GM12878 (cell line): ENCODE measurements at regions not wholly inside any gene's neighbourhood (a gene's known extent, or its start where the extent isn't known, plus 50 kb on each side); places are given as distances from the start of the nearest gene placed in this dataset.

ENCODE experiments used
- ATAC-seq: fragments of 200-7000 bp; cut with Tn5 transposase; 3 replicates; pipeline ENCODE4 v1.9.1; 2020; ENCODE audit warnings: mild to moderate bottlenecking, moderate library complexity
- BruUV-seq: library from RNA; stranded (reverse); fragments of 400-500 nt; replicated peaks from 2 replicates; lab custom pipeline; 2021; lab: Mats Ljungman, UMichigan
- CTCF ChIA-PET: fragments of 300-600 bp; sonication (Branson Sonifier 250); formaldehyde crosslinking; extraction: SDS; loops from one replicate; lab custom pipeline; 2021; ENCODE audit warnings: inconsistent platforms; lab: Yijun Ruan, JAX
- POLR2A ChIA-PET: fragments of 350-600 bp; formaldehyde crosslinking; extraction: SDS; loops from one replicate; lab custom pipeline; 2021; ENCODE audit warnings: inconsistent platforms; lab: Charles Lee
- RAD21 ChIA-PET: fragments of 300-600 bp; sonication (Branson Sonifier 250); formaldehyde crosslinking; loops from one replicate; lab custom pipeline; 2023; ENCODE audit warnings: antibody characterized with exemption; ENCODE audit not compliant: unreplicated experiment; lab: Charles Lee
- SMC1A ChIA-PET: fragments of 300-600 bp; sonication (Branson Sonifier 250); formaldehyde crosslinking; loops from one replicate; lab custom pipeline; 2023; ENCODE audit not compliant: unreplicated experiment, uncharacterized antibody; lab: Charles Lee
- DNase-seq: peaks from one replicate; pipeline ENCODE4 v3.0.0-alpha.2; 2011; ENCODE audit warnings: low read depth, low spot score
- FAIRE-seq: peaks from 3 replicates; lab custom pipeline; 2011; peaks lifted over from hg19 to GRCh38; lab: Jason Lieb, UNC
- H2AFZ ChIP-seq: 2 replicates; pipeline ENCODE4 v1.6.0; 2011; ENCODE audit warnings: low read depth, low read length, control low read depth; ENCODE audit not compliant: control insufficient read depth
- H3K27ac ChIP-seq: 2 replicates; pipeline ENCODE4 v1.5.1; 2011; ENCODE audit warnings: control low read depth; ENCODE audit not compliant: control insufficient read depth, insufficient read depth
- H3K27me3 ChIP-seq, 2 experiments: replicated peaks in 1 of 2; 2 replicates each; pipeline versions ENCODE4 v1.6.0 to v1.6.1; 2011; ENCODE audit warnings: low read length in 1 of 2; ENCODE audit not compliant: control insufficient read depth in 2 of 2, insufficient read depth in 2 of 2
- H3K36me3 ChIP-seq, 2 experiments: 2 replicates each; pipeline ENCODE4 v1.5.1; 2011; ENCODE audit warnings: low read length in 1 of 2; ENCODE audit not compliant: control insufficient read depth in 2 of 2, insufficient read depth in 2 of 2
- H3K4me1 ChIP-seq: 2 replicates; pipeline ENCODE4 v1.6.1; 2011; ENCODE audit warnings: mild to moderate bottlenecking, low read length, moderate library complexity, mixed read lengths; ENCODE audit not compliant: control insufficient read depth, insufficient read depth
- H3K4me2 ChIP-seq: 2 replicates; pipeline ENCODE4 v1.6.0; 2011; ENCODE audit warnings: control low read depth; ENCODE audit not compliant: control insufficient read depth, insufficient read depth
- H3K4me3 ChIP-seq: fragments of 200-600 bp; sonication (generic); 2 replicates; pipeline ENCODE4 v1.5.1; 2016
- H3K79me2 ChIP-seq: 2 replicates; pipeline ENCODE4 v1.6.0; 2011; ENCODE audit warnings: low read length; ENCODE audit not compliant: control insufficient read depth, insufficient read depth
- H3K9ac ChIP-seq: 2 replicates; pipeline ENCODE4 v1.8.0; 2011; ENCODE audit warnings: low read length, control low read depth, mixed read lengths; ENCODE audit not compliant: control insufficient read depth, insufficient read depth
- H3K9me3 ChIP-seq: replicated peaks from 3 replicates; pipeline ENCODE4 v1.5.1; 2011; ENCODE audit warnings: mild to moderate bottlenecking, low read length; ENCODE audit not compliant: control insufficient read depth, insufficient read depth
- H4K20me1 ChIP-seq: 2 replicates; pipeline ENCODE4 v1.6.0; 2011; ENCODE audit not compliant: control insufficient read depth, insufficient read depth
- BACH1 ChIP-seq: fragments of 450-650 bp; IDR thresholded peaks from 2 replicates; pipeline ENCODE4 v1.6.1; 2017; ENCODE audit warnings: mild to moderate bottlenecking, borderline replicate concordance
- BCL3 ChIP-seq: IDR thresholded peaks from 2 replicates; pipeline ENCODE4 v1.6.1; 2011; ENCODE audit warnings: borderline replicate concordance, low read depth, mild to moderate bottlenecking, moderate library complexity, low read length; ENCODE audit not compliant: insufficient read depth, poor library complexity, severe bottlenecking
- BHLHE40 ChIP-seq, 2 experiments: fragments of 450-650 bp in 1 of 2; IDR thresholded peaks; 2 replicates each; pipeline ENCODE4 v1.6.1; 2011 to 2017; ENCODE audit warnings: low read depth in 2 of 2, borderline replicate concordance in 1 of 2, improper control_type of control experiment in 1 of 2, low read length in 1 of 2, mild to moderate bottlenecking in 1 of 2
- CHD2 ChIP-seq: IDR thresholded peaks from 2 replicates; pipeline ENCODE4 v1.6.1; 2011; ENCODE audit warnings: low read depth, low read length, improper control_type of control experiment, borderline replicate concordance
- DPF2 ChIP-seq: fragments of 450-650 bp; IDR thresholded peaks from 2 replicates; pipeline ENCODE4 v1.6.1; 2017; ENCODE audit warnings: mild to moderate bottlenecking
- EGR1 ChIP-seq, 2 experiments: IDR thresholded peaks; 1 replicate in 1 of 2; 2 replicates in 1 of 2; pipeline ENCODE4 v1.6.1; 2011 to 2012; ENCODE audit warnings: low read depth in 2 of 2, low read length in 2 of 2, borderline replicate concordance in 1 of 2, mild to moderate bottlenecking in 1 of 2, moderate library complexity in 1 of 2
- GABPA ChIP-seq: IDR thresholded peaks from 2 replicates; pipeline ENCODE4 v1.6.1; 2014; ENCODE audit warnings: antibody characterized with exemption, low read depth, mild to moderate bottlenecking, inconsistent platforms
- IKZF2 ChIP-seq, 2 experiments: fragments of 450-650 bp; IDR thresholded peaks; 2 replicates each; pipeline ENCODE4 v1.6.1; 2017; ENCODE audit warnings: mild to moderate bottlenecking in 2 of 2, moderate library complexity in 2 of 2
- IRF4 ChIP-seq: IDR thresholded peaks from 2 replicates; pipeline ENCODE4 v1.6.1; 2011; ENCODE audit warnings: low read depth, low read length
- KDM1A ChIP-seq: fragments of 200-600 bp; sonication (generic); IDR thresholded peaks from 2 replicates; pipeline ENCODE4 v1.6.1; 2016; ENCODE audit warnings: borderline replicate concordance
- LARP7 ChIP-seq: fragments of 450-650 bp; IDR thresholded peaks from 2 replicates; pipeline ENCODE4 v1.6.1; 2017; ENCODE audit warnings: mild to moderate bottlenecking
- NBN ChIP-seq: fragments of 450-650 bp; IDR thresholded peaks from 2 replicates; pipeline ENCODE4 v1.6.1; 2016
- NR2C1 ChIP-seq: fragments of 450-650 bp; IDR thresholded peaks from 2 replicates; pipeline ENCODE4 v1.6.1; 2017; ENCODE audit warnings: antibody characterized with exemption, mild to moderate bottlenecking, moderate library complexity
- PKNOX1 ChIP-seq: fragments of 450-650 bp; IDR thresholded peaks from 2 replicates; pipeline ENCODE4 v1.6.1; 2016; ENCODE audit warnings: mild to moderate bottlenecking
- POLR2AphosphoS5 ChIP-seq: IDR thresholded peaks from 2 replicates; pipeline ENCODE4 v1.6.1; 2011; ENCODE audit warnings: mild to moderate bottlenecking, low read length, inconsistent platforms
- POU2F2 ChIP-seq: IDR thresholded peaks from 3 replicates; pipeline ENCODE4 v1.6.1; 2011; ENCODE audit warnings: low read depth, mild to moderate bottlenecking, low read length, borderline replicate concordance
- RBBP5 ChIP-seq: fragments of 200-600 bp; sonication (generic); conservative IDR thresholded peaks from 2 replicates; pipeline ENCODE4 v1.6.1; 2016
- RFX5 ChIP-seq: IDR thresholded peaks from 2 replicates; pipeline ENCODE4 v1.6.1; 2011; ENCODE audit warnings: low read depth, low read length, improper control_type of control experiment
- SREBF1 ChIP-seq: IDR thresholded peaks from 2 replicates; pipeline ENCODE4 v1.6.1; 2012; ENCODE audit warnings: mild to moderate bottlenecking, low read length
- YY1 ChIP-seq: IDR thresholded peaks from 2 replicates; pipeline ENCODE4 v1.6.1; 2011; ENCODE audit warnings: low read depth, mild to moderate bottlenecking, low read length
- ZBTB33 ChIP-seq: fragments of 450-650 bp; IDR thresholded peaks from 2 replicates; pipeline ENCODE4 v1.6.1; 2017; ENCODE audit warnings: mild to moderate bottlenecking
- WGBS: methylation state at CpG from one replicate; pipeline ENCODE4 v1.1.6; 2016; ENCODE audit warnings: low lambda C conversion rate; ENCODE audit not compliant: insufficient replicate concordance, insufficient coverage; ENCODE audit errors: missing lambda C conversion rate; 5-methylcytosine and 5-hydroxymethylcytosine counted together
- in situ Hi-C: fragments of 300-500 bp; cut with MboI; formaldehyde crosslinking; loops from 9 replicates; pipeline ENCODE4 v1.14.3; 2018; ENCODE audit warnings: mixed read lengths
- intact Hi-C: fragments of 100-400 bp; cut with micrococcal nuclease; formaldehyde crosslinking; loops from one replicate; pipeline ENCODE4 v1.14.2; 2022; ENCODE audit not compliant: unreplicated experiment

DNA sequence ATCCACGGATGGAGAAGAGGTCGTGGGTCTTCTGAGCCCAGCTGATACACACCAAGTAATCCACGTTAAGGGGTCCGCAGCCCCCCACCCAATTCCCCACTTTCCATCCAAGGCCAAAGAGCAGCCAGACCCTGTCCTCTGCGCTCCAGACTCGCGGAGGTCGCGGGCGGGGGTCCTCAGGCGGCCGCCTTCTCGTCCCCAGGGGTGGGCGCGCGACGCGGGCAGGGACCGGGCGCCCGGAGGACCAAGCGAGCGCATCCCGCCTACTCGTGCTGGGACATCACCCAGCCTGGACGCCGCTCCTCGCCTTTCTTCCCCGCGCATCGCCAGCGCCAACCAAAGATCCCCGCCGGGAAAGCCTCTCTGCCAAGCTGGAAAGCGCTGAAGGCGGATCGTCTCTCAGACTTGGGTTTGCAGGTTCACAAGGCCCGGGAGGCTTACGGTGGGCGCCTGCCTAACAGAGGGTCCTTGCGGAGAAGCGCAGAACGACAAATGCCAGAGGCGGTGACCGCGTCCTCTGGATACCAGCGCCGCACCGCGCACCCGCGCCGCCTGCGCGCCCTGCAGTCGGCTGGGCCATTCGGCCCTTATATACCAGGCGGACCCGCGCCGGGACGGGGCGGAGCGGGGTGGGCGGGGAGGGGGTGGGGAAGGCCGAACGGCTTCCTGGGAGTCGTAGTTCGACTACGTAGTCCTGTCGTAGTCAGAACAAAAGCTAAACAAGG lies 471.6 kb downstream of the SOX9 start:
- ATAC-seq (peak; percentile 82), DNase-seq (no peak), FAIRE-seq (no peak)
- H4K20me1 ChIP-seq: no peaks in the 10 kb centered on the region
- ChIA-PET CTCF (interaction anchor here (0.6 to 3.0 kb wide), 11 partner anchors 11 to 708 kb away, joined by 3 to 12 read pairs (median 4); no protein-coding TSS in a partner anchor), RAD21 (interaction anchor here (0.6 to 2.5 kb wide), 13 partner anchors 11 to 134 kb away, joined by 3 to 28 read pairs (median 5); no protein-coding TSS in a partner anchor), SMC1A (interaction anchor here (0.7 to 2.5 kb wide), 11 partner anchors 11 to 135 kb away, joined by 3 to 38 read pairs (median 4); no protein-coding TSS in a partner anchor), POLR2A (interaction anchor here (0.6 to 2.5 kb wide), 8 partner anchors 11 to 453 kb away, joined by 3 to 52 read pairs (median 8); no protein-coding TSS in a partner anchor)
- H3K4me1 ChIP-seq: 0 out of 2 replicates have a peak, but pooled peaks cover 3% of the 10 kb centered on the region
- H3K27ac ChIP-seq: no peak overlapping the region
- intact Hi-C loops (no loop called here), in situ Hi-C loops (no loop called here)
- H3K27me3 ChIP-seq: no peaks in the 10 kb centered on the region; a peak in 2 of 4 replicates
- 2% methylated on average over 53 of the region's 71 CpGs for WGBS
- H3K79me2 ChIP-seq: no peaks in the 10 kb centered on the region
- no TSS peak for BruUV-seq
- no peaks in the 10 kb centered on the region for H3K36me3 ChIP-seq
- peak overlapping the region; percentile 59 for H3K4me3 ChIP-seq
- peak overlapping the region; percentile 41 for H2AFZ ChIP-seq
- no peaks in the 10 kb centered on the region; the same call in 1 of the 3 replicates for H3K9me3 ChIP-seq
- H3K9ac ChIP-seq: no peak overlapping the region
- peak overlapping the region; percentile 79 for H3K4me2 ChIP-seq
- TF ChIP-seq DPF2: peak; percentile 69; the same call in 1 of the 2 replicates
- TF ChIP-seq KDM1A: no peak
- peak; percentile 36 to 61; a peak in 3 of 4 replicates for TF ChIP-seq BHLHE40 (IDR thresholded peaks at IDR 0.05; ENCODE audit: borderline replicate concordance in 1 of 2, low read depth in 2 of 2, low read length in 1 of 2)
- TF ChIP-seq RFX5: no peak
- TF ChIP-seq YY1: peak; percentile 42; the same call in 1 of the 2 replicates
- peak; percentile 69 for TF ChIP-seq NBN
- peak; percentile 88 for TF ChIP-seq POU2F2
- peak; percentile 69 for TF ChIP-seq CHD2
- TF ChIP-seq PKNOX1: no peak
- TF ChIP-seq POLR2AphosphoS5: peak; percentile 89
- TF ChIP-seq BACH1: peak; percentile 96
- TF ChIP-seq EGR1 (IDR thresholded peaks at IDR 0.05; ENCODE audit: borderline replicate concordance in 1 of 2, low read depth in 2 of 2, low read length in 2 of 2): no peak
- no peak for TF ChIP-seq ZBTB33
- no peak for TF ChIP-seq RBBP5
- TF ChIP-seq GABPA: no peak
- no peak for TF ChIP-seq SREBF1
- TF ChIP-seq NR2C1: no peak
- TF ChIP-seq IKZF2 (IDR thresholded peaks at IDR 0.05): peak; percentile 54 to 61; a peak in 3 of 4 replicates
- TF ChIP-seq LARP7: peak; percentile 87
- no peak for TF ChIP-seq BCL3
- no peak for TF ChIP-seq IRF4
